Thyroid gland (tissue), 4 donors: ENCODE measurements at regions not wholly inside any gene's neighbourhood (a gene's known extent, or its start where the extent isn't known, plus 50 kb on each side); places are given as distances from the start of the nearest gene placed in this dataset.

Source experiments
- DNase-seq, 2 donors: peaks; one replicate each; pipeline ENCODE4 v3.0.0-alpha.2; 2019
- H3K27ac ChIP-seq, 3 donors: fragments of 200-600 bp; sonication (generic); 1 replicate in 2 of 3; 2 replicates in 1 of 3; pipeline ENCODE4 v1.5.1; 2016 to 2019; ENCODE audit warnings: mild to moderate bottlenecking in 1 of 3, moderate library complexity in 1 of 3
- H3K27me3 ChIP-seq: fragments of 200-600 bp; sonication (generic); one replicate; pipeline ENCODE4 v1.5.1; 2019
- H3K36me3 ChIP-seq, 2 donors: fragments of 200-600 bp; sonication (generic); one replicate each; pipeline ENCODE4 v1.5.1; 2016 to 2019
- H3K4me1 ChIP-seq, 2 donors: fragments of 200-600 bp; sonication (generic); one replicate each; pipeline ENCODE4 v1.5.1; 2017 to 2019
- H3K4me3 ChIP-seq, 3 donors: fragments of 200-600 bp; sonication (generic); replicated peaks in 1 of 3; 1 replicate in 2 of 3; 2 replicates in 1 of 3; pipeline ENCODE4 v1.5.1; 2016; ENCODE audit warnings: mild to moderate bottlenecking in 1 of 3
- H3K9me3 ChIP-seq: fragments of 200-600 bp; sonication (generic); one replicate; pipeline ENCODE4 v1.5.1; 2017
- POLR2A ChIP-seq, 2 donors: fragments of 450-650 bp; IDR thresholded peaks; one replicate each; pipeline ENCODE4 v1.6.1; 2017; ENCODE audit warnings: antibody characterized with exemption in 2 of 2, mild to moderate bottlenecking in 2 of 2, moderate library complexity in 1 of 2
- WGBS, 2 donors: methylation state at CpG; one replicate each; pipeline ENCODE4 v1.1.5; 2017; 5-methylcytosine and 5-hydroxymethylcytosine counted together
- intact Hi-C: fragments of 100-400 bp; cut with DNase I; formaldehyde crosslinking; loops from one replicate; pipeline ENCODE4 v1.15.1; 2023
- TF ChIP-seq, protein P1 (sequence below), 6 experiments: fragments of 200-600 bp in 3 of 6; fragments of 450-650 bp in 3 of 6; sonication (generic) in 3 of 6; IDR thresholded peaks; one replicate each; pipeline ENCODE4 v1.5.1; 2016 to 2019; ENCODE audit warnings: antibody characterized with exemption in 6 of 6, mild to moderate bottlenecking in 2 of 6, inconsistent platforms in 1 of 6, moderate library complexity in 1 of 6

GRCh38 chr1:209106237-209106741 is 477.2 kb upstream of the CAMK1G start:
- H3K27me3 ChIP-seq = no peaks in the 10 kb centered on the region

GRCh38 chr1:209106861-209107260 is 476.7 kb upstream of the CAMK1G start:
- Histone ChIP-seq H3K4me3 (no peak overlapping the region), H3K9me3 (no peaks in the 10 kb centered on the region), H3K36me3 (no peaks in the 10 kb centered on the region), H3K27me3 (no peaks in the 10 kb centered on the region), H3K27ac (no peak overlapping the region), H3K4me1 (no peaks in the 10 kb centered on the region)
- 87 to 88% methylated on average over 4 of the region's 4 CpGs for WGBS, 2 donors
- intact Hi-C loops = no loop called here
- no peak for TF ChIP-seq POLR2A (IDR thresholded peaks at IDR 0.05)
- TF ChIP-seq, protein P1, sequence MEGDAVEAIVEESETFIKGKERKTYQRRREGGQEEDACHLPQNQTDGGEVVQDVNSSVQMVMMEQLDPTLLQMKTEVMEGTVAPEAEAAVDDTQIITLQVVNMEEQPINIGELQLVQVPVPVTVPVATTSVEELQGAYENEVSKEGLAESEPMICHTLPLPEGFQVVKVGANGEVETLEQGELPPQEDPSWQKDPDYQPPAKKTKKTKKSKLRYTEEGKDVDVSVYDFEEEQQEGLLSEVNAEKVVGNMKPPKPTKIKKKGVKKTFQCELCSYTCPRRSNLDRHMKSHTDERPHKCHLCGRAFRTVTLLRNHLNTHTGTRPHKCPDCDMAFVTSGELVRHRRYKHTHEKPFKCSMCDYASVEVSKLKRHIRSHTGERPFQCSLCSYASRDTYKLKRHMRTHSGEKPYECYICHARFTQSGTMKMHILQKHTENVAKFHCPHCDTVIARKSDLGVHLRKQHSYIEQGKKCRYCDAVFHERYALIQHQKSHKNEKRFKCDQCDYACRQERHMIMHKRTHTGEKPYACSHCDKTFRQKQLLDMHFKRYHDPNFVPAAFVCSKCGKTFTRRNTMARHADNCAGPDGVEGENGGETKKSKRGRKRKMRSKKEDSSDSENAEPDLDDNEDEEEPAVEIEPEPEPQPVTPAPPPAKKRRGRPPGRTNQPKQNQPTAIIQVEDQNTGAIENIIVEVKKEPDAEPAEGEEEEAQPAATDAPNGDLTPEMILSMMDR (IDR thresholded peaks at IDR 0.05) = no peak
- DNase-seq = no peak

More at GRCh38 chr1:209106237-209106741, 477.2 kb upstream of the CAMK1G start:
- TF ChIP-seq, protein P1 (IDR thresholded peaks at IDR 0.05) = no peak
- TF ChIP-seq POLR2A (IDR thresholded peaks at IDR 0.05) = no peak
- intact Hi-C loops = no loop called here
- Histone ChIP-seq H3K27ac (no peak overlapping the region), H3K4me3 (no peak overlapping the region), H3K9me3 (no peaks in the 10 kb centered on the region), H3K36me3 (no peaks in the 10 kb centered on the region), H3K4me1 (no peaks in the 10 kb centered on the region)
- no peak for DNase-seq
- 42 to 51% methylated on average over 8 of the region's 8 CpGs for WGBS, 2 donors

- WGBS, 2 donors = 70 to 94% methylated on average over 10 of the region's 10 CpGs
- no peaks in the 10 kb centered on the region for H3K4me1 ChIP-seq
- H3K27ac ChIP-seq = no peak overlapping the region
- intact Hi-C loops = no loop called here
- no peak for TF ChIP-seq POLR2A (IDR thresholded peaks at IDR 0.05)
- TF ChIP-seq, protein P1 (IDR thresholded peaks at IDR 0.05) = no peak
- DNase-seq = no peak
- no peaks in the 10 kb centered on the region for H3K27me3 ChIP-seq
- H3K36me3 ChIP-seq = no peaks in the 10 kb centered on the region
- no peak overlapping the region for H3K4me3 ChIP-seq
- H3K9me3 ChIP-seq = no peaks in the 10 kb centered on the region
Measured at GRCh38 chr1:209107535-209107934, 476.0 kb upstream of the CAMK1G start.

GRCh38 chr1:209109001-209109785 is 474.3 kb upstream of the CAMK1G start:
- TF ChIP-seq, protein P1 (IDR thresholded peaks at IDR 0.05) = no peak
- no peaks in the 10 kb centered on the region for H3K4me1 ChIP-seq
- WGBS, 2 donors = 78 to 84% methylated on average over 2 of the region's 2 CpGs
- H3K36me3 ChIP-seq = no peaks in the 10 kb centered on the region
- no peak overlapping the region for H3K27ac ChIP-seq
- no peaks in the 10 kb centered on the region for H3K27me3 ChIP-seq
- intact Hi-C loops = no loop called here
- DNase-seq = no peak
- H3K9me3 ChIP-seq = no peaks in the 10 kb centered on the region
- H3K4me3 ChIP-seq = no peak overlapping the region

DNA sequence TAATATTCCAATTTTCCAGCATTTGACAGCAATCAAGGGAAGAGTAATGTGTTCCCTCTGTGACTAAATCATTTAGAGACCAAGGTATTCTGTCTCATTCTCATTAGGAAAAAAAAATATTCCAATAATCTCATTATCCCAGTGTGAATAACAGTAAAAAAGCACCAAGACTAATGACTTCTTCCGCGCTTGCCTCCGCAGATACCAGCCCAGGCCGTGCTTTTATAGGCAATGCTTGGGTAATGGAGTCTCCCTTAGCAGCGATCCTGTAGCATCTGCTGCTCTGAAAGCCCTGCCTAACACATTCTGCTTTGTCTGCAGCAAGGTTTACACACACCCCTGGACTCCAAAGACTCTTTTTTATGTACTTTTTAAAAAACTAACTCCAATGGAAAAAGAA is 470.0 kb upstream of the CAMK1G start:
- H3K4me3 ChIP-seq = no peak overlapping the region
- H3K27ac ChIP-seq = no peak overlapping the region
- DNase-seq = no peak
- H3K4me1 ChIP-seq = no peaks in the 10 kb centered on the region
- no peaks in the 10 kb centered on the region for H3K9me3 ChIP-seq
- TF ChIP-seq, protein P1 (IDR thresholded peaks at IDR 0.05) = no peak
- no peak for TF ChIP-seq POLR2A (IDR thresholded peaks at IDR 0.05)
- intact Hi-C loops = no loop called here
- no peaks in the 10 kb centered on the region for H3K36me3 ChIP-seq
- 55 to 60% methylated on average over 5 of the region's 5 CpGs for WGBS, 2 donors
- H3K27me3 ChIP-seq = no peaks in the 10 kb centered on the region
